Astrocyte (in vitro differentiated cells and primary cell): ENCODE measurements at regions not wholly inside any gene's neighbourhood (a gene's known extent, or its start where the extent isn't known, plus 50 kb on each side); places are given as distances from the start of the nearest gene placed in this dataset.

ENCODE experiments used
- DNase-seq: peaks from one replicate; pipeline ENCODE4 v3.0.0-alpha.2; 2010; ENCODE audit warnings: low read depth
- FAIRE-seq: peaks from 2 replicates; lab custom pipeline; 2011; peaks lifted over from hg19 to GRCh38; lab: Jason Lieb, UNC
- H2AFZ ChIP-seq: 2 replicates; pipeline ENCODE4 v1.6.0; 2012; ENCODE audit warnings: low read depth, low read length, inconsistent platforms
- H3K27ac ChIP-seq: 2 replicates; pipeline ENCODE4 v1.5.1; 2011; ENCODE audit warnings: low read depth, low read length, inconsistent platforms
- H3K27me3 ChIP-seq: 2 replicates; pipeline ENCODE4 v1.6.0; 2011; ENCODE audit warnings: low read length, inconsistent platforms; ENCODE audit not compliant: insufficient read depth
- H3K36me3 ChIP-seq: 2 replicates; pipeline ENCODE4 v1.5.1; 2011; ENCODE audit warnings: low read length, inconsistent platforms; ENCODE audit not compliant: insufficient read depth
- H3K4me1 ChIP-seq: 2 replicates; pipeline ENCODE4 v1.5.1; 2011; ENCODE audit warnings: low read length, inconsistent platforms; ENCODE audit not compliant: insufficient read depth
- H3K4me2 ChIP-seq: 2 replicates; pipeline ENCODE4 v1.6.0; 2012; ENCODE audit warnings: low read length, inconsistent platforms
- H3K4me3 ChIP-seq: 2 replicates; pipeline ENCODE4 v1.5.1; 2011; ENCODE audit warnings: low read depth, mild to moderate bottlenecking, low read length, inconsistent platforms; ENCODE audit not compliant: insufficient read depth
- H3K79me2 ChIP-seq: 2 replicates; pipeline ENCODE4 v1.6.0; 2012; ENCODE audit warnings: mild to moderate bottlenecking, low read length, inconsistent platforms; ENCODE audit not compliant: insufficient read depth
- H3K9ac ChIP-seq: 2 replicates; pipeline ENCODE4 v1.6.0; 2012; ENCODE audit warnings: mild to moderate bottlenecking, low read length, inconsistent platforms
- H3K9me3 ChIP-seq: 2 replicates; pipeline ENCODE4 v1.5.1; 2012; ENCODE audit warnings: low read depth, mild to moderate bottlenecking, low read length, inconsistent platforms; ENCODE audit not compliant: insufficient read depth
- H4K20me1 ChIP-seq: 2 replicates; pipeline ENCODE4 v1.6.0; 2012; ENCODE audit warnings: low read length, inconsistent platforms; ENCODE audit not compliant: insufficient read depth
- H3K27ac Mint-ChIP-seq: one replicate; pipeline ENCODE4 v1.8.0; 2021; ENCODE audit warnings: mild to moderate bottlenecking, mixed read lengths; ENCODE audit not compliant: unreplicated experiment
- H3K27me3 Mint-ChIP-seq: one replicate; pipeline ENCODE4 v1.8.0; 2021; ENCODE audit warnings: low read depth, mixed read lengths; ENCODE audit not compliant: unreplicated experiment
- H3K36me3 Mint-ChIP-seq: one replicate; pipeline ENCODE4 v1.8.0; 2021; ENCODE audit warnings: low read depth, mixed read lengths; ENCODE audit not compliant: unreplicated experiment
- H3K4me1 Mint-ChIP-seq: one replicate; pipeline ENCODE4 v1.8.0; 2021; ENCODE audit warnings: low read depth, mixed read lengths; ENCODE audit not compliant: unreplicated experiment
- H3K4me3 Mint-ChIP-seq: one replicate; pipeline ENCODE4 v1.8.0; 2021; ENCODE audit warnings: mild to moderate bottlenecking, moderate library complexity, mixed read lengths; ENCODE audit not compliant: unreplicated experiment
- H3K9me3 Mint-ChIP-seq: one replicate; pipeline ENCODE4 v1.8.0; 2021; ENCODE audit warnings: mild to moderate bottlenecking, mixed read lengths; ENCODE audit not compliant: unreplicated experiment
- CTCF ChIP-seq: IDR thresholded peaks from 2 replicates; pipeline ENCODE4 v1.5.1; 2011; ENCODE audit warnings: low read depth, mild to moderate bottlenecking, inconsistent platforms, low read length, moderate library complexity; ENCODE audit not compliant: insufficient read depth
- EZH2 ChIP-seq: IDR thresholded peaks from 2 replicates; pipeline ENCODE4 v1.6.1; 2012; ENCODE audit warnings: mild to moderate bottlenecking, low read length, inconsistent platforms; ENCODE audit not compliant: insufficient read depth

- Mint-ChIP-seq H3K9me3 (no peaks in the 10 kb centered on the region), H3K27ac (no peak overlapping the region), H3K36me3 (no peaks in the 10 kb centered on the region), H3K4me1 (peaks cover 27% of the 10 kb centered on the region), H3K27me3 (no peaks in the 10 kb centered on the region), H3K4me3 (no peak overlapping the region)
- Histone ChIP-seq H3K9ac (no peak overlapping the region), H3K27ac (no peak overlapping the region), H3K9me3 (no peaks in the 10 kb centered on the region), H4K20me1 (no peaks in the 10 kb centered on the region), H3K79me2 (no peaks in the 10 kb centered on the region), H3K4me2 (no peak overlapping the region), H2AFZ (no peak overlapping the region), H3K4me1 (no peaks in the 10 kb centered on the region), H3K36me3 (no peaks in the 10 kb centered on the region), H3K4me3 (no peak overlapping the region), H3K27me3 (no peaks in the 10 kb centered on the region)
- no peak for TF ChIP-seq CTCF
- no peak for TF ChIP-seq EZH2
- no peak for FAIRE-seq
- no peak for DNase-seq
These were observed 223.4 kb downstream of the SPRY2 start for GRCh38 chr13:80117515-80117914.

- Histone ChIP-seq H3K4me1 (no peaks in the 10 kb centered on the region), H3K36me3 (no peaks in the 10 kb centered on the region), H3K27ac (no peak overlapping the region), H3K27me3 (no peaks in the 10 kb centered on the region), H3K4me2 (peak overlapping the region; percentile 16), H3K9me3 (no peaks in the 10 kb centered on the region), H3K4me3 (no peak overlapping the region), H4K20me1 (no peaks in the 10 kb centered on the region), H3K79me2 (no peaks in the 10 kb centered on the region), H3K9ac (no peak overlapping the region), H2AFZ (no peak overlapping the region)
- Mint-ChIP-seq H3K4me1 (peaks cover 27% of the 10 kb centered on the region), H3K27ac (peak overlapping the region; percentile 91), H3K27me3 (no peaks in the 10 kb centered on the region), H3K36me3 (no peaks in the 10 kb centered on the region), H3K4me3 (no peak overlapping the region), H3K9me3 (no peaks in the 10 kb centered on the region)
- FAIRE-seq = peak; percentile 73
- TF ChIP-seq EZH2 (no peak), CTCF (no peak)
- peak; percentile 82 for DNase-seq
These were observed 224.8 kb downstream of the SPRY2 start for GRCh38 chr13:80116107-80116506.

GRCh38 chr13:80115616-80116015, 225.3 kb downstream of the SPRY2 start:
- TF ChIP-seq EZH2 (no peak), CTCF (no peak)
- H3K4me1 Mint-ChIP-seq = peaks cover 23% of the 10 kb centered on the region
- no peaks in the 10 kb centered on the region for H3K9me3 Mint-ChIP-seq
- H3K9ac ChIP-seq = no peak overlapping the region
- H3K36me3 ChIP-seq = no peaks in the 10 kb centered on the region
- no peak overlapping the region for H3K4me3 ChIP-seq
- H3K36me3 Mint-ChIP-seq = no peaks in the 10 kb centered on the region
- H4K20me1 ChIP-seq = no peaks in the 10 kb centered on the region
- H3K4me1 ChIP-seq = no peaks in the 10 kb centered on the region
- H3K27ac Mint-ChIP-seq = no peak overlapping the region
- H3K9me3 ChIP-seq = no peaks in the 10 kb centered on the region
- FAIRE-seq = no peak
- H3K79me2 ChIP-seq = no peaks in the 10 kb centered on the region
- H3K27ac ChIP-seq = no peak overlapping the region
- no peaks in the 10 kb centered on the region for H3K27me3 Mint-ChIP-seq
- H3K4me2 ChIP-seq = peak overlapping the region; percentile 16
- no peak overlapping the region for H2AFZ ChIP-seq
- no peaks in the 10 kb centered on the region for H3K27me3 ChIP-seq
- DNase-seq = no peak
- no peak overlapping the region for H3K4me3 Mint-ChIP-seq
